ENCODE measurements at regions not wholly inside any gene's neighbourhood (a gene's known extent, or its start where the extent isn't known, plus 50 kb on each side); places are given as distances from the start of the nearest gene placed in this dataset.

DNA sequence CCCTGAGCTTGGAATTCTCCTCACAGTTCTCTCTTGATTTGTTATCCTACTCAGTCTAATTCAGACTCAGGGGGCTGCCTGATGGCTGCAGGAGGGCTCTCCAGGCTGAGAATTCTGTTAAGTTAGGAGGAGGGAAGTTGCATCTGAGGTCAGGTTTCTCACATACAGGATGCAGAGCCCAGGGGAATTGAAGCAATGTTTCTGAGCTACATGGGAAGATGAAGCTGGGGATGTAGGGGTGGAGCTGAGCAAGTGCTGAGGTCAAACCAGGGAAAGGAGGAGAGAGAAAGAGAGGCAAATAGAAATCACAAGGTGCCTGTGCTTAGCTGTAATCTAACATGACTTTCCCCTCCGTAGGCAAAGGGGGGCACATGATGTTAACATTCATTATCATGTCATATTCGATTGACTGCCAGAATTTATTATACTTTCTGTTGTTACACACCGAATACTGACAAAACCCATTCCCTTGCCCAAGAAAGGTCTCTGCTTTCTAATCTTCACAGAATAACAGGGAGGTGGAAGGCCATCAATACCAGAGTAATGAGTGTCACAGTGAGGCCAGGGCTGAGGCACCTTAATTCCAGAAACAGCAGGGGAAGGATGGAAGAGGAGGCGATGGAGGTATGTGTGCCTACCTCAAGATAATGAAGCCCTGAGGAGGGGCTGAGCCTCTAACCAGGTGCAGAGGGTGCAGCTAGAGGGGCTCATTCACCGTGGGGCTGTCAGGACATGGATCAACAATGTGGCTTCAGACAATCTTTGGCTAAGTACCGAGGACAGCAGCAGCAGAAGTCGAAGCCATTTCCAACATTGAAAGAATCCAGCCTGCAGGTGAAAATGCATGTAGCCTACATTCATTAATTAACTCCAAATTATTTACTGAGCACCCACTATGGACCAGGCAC, 205.4 kb upstream of the SNX19 start:
- no peak for DNase-seq

DNA sequence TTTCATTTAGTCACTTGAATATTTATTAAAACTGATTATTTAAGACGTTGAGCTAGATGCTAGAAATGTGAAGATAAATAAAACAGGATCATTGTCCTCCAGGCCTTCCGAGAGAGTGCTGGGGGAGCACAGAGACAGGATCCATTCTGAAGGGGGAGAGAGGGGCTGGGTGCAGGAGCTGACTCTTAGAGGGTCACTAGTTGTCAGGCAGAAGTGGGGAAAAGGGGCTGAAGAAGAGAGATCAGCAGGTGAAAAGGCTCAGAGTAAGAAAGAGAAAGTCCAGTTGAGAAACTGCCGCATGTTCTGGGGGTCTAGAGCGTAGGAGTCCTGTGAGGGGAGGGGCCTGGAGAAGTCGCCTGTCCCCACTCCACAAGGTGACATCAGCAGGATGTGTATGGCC, 206.2 kb upstream of the SNX19 start:
- no peak for DNase-seq

DNA sequence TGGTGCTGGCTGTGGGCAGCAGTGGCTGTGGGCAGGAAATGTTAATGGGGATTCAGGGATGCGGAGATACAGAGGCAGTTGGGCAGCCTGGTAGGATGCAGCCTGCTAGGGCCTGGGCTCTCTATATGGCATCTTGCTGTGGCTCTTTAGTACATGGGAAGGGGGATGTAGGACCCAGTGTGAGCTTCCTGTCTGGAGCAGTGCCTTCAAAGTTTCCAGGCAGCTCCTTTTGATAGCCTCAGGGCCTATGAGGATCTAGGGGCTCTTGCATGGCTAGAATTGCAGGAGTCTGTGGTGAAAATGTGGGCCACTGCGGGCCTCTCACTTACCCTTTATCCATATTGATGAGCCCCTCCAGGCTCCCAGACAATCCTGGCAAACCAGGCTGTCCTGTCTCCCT, 213.2 kb upstream of the SNX19 start:
- DNase-seq, result no peak

- no peak for DNase-seq
Observed at GRCh38 chr11:131135611-131136010, 219.3 kb upstream of the SNX19 start.

GRCh38 chr11:131136486-131136885, 220.2 kb upstream of the SNX19 start:
- peak; percentile 41 for DNase-seq

DNA sequence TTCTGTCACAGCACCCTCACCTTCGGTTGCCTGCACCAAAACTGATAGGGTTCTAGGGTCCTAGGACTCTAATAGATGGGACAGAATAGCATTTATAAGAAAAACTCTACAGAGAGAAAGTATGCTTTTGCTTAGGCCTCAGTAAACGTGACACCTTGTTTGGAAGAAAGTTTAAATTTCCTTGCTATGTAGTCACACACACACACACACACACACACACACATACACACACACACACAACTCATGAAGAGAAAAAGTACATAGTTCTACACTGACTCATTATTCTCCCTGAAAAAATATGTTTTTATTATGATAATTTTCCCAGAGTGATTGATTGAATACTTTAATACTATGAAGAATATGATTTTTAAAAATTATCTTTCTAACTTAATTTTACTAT, 220.8 kb upstream of the SNX19 start:
- peak; percentile 28 for DNase-seq

GRCh38 chr11:131138731-131139130, 222.5 kb upstream of the SNX19 start:
- no peak for DNase-seq

- DNase-seq, result no peak
Observed at GRCh38 chr11:131145791-131146190, 224.6 kb upstream of the NTM start.

- peak; percentile 33 for DNase-seq
Observed at GRCh38 chr11:131146827-131147490, 223.5 kb upstream of the NTM start.

- peak; percentile 4 for DNase-seq
Observed at GRCh38 chr11:131154351-131154750, 216.1 kb upstream of the NTM start.

DNA sequence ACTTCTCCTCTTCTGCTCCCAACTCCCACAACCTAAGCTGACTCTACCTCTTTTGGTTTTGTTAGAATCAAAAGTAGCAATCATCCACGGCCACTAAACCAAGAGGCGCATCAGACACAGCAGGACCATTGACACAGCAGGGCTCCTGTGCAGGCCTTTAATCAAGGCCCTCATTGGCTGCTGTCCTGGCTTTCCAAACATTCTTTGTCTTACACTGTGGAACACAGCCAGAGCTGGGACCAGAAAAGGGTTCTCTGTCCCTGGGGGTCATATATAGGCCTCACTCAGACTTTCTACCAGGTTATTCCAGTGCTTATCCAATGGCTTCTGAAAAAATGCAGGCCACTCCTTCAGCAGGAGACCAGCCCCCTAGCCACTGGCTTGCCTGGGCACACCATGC, 212.7 kb upstream of the NTM start:
- no peak for DNase-seq

- no peak for DNase-seq
Observed at GRCh38 chr11:131160846-131161245, 209.6 kb upstream of the NTM start.

- no peak for DNase-seq
Observed at GRCh38 chr11:131163613-131164012, 206.8 kb upstream of the NTM start.

DNA sequence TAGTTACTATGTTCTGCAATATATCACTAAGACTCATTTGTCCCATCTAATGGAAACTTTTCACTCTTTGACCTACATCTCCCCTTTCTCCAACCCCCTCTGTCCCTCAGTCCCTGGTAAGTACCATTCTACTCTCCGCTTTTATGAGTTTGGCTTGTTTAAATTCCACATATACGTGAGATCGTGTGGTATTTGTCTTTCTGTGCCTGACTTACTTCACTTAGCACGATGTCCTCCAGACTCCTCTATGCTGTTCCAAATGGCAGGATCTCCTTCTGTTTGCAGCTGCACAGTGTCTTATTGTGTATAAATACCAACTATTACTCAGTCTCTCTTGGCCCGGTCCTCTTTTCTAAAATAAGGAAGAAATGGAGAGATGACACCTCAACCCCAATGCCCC, 205.4 kb upstream of the NTM start:
- DNase-seq, result no peak

- DNase-seq, result no peak
Observed at GRCh38 chr11:131168839-131169713, 201.3 kb upstream of the NTM start.

- DNase-seq, result no peak
Observed at GRCh38 chr11:131172011-131172410, 198.4 kb upstream of the NTM start.

DNA sequence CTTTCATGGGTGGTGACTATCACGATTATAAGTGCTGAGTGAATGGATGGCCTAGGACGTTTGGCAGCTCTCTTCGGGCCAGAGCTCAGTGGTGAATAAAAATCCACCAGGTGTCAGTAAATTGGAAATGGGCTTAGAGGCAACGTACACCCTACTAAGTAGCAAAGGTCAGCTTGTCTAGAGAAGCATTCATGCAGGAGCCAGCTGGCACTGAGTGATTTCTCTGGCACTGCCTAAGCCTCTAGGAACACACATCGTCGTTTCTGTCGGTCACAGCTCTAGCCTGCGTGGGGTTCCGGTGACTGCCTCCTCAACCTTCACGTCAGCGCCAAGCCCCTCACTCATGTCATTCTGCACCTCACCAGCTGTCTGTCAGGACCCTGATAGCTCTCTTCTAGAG, 192.4 kb upstream of the NTM start:
- DNase-seq, result no peak

DNA sequence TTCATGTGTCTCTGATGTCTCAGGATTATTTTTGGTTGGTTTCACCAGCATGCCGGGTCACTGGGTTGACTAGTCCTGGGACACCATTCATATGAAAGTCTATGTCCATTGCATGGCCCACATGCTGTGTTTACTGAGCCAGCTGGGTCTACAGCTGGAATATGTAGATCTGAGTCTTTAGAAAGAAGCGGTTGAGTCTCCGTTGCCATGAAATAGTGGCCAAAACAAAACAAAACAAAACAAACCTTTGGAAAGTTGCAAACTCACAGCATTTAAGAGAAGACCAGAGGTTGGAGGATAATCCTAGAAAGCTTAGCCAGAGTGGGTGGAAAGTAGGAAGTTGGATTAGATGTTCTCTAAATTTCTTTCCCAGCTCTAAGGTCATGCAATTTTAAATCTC, 191.8 kb upstream of the NTM start:
- no peak for DNase-seq

GRCh38 chr11:131179836-131180235, 190.6 kb upstream of the NTM start:
- DNase-seq, result no peak

GRCh38 chr11:131185915-131186314, 184.5 kb upstream of the NTM start:
- no peak for DNase-seq

- DNase-seq, result peak; percentile 17
Observed at GRCh38 chr11:131186629-131187101, 183.8 kb upstream of the NTM start.

GRCh38 chr11:131190446-131190845, 180.0 kb upstream of the NTM start:
- no peak for DNase-seq

DNA sequence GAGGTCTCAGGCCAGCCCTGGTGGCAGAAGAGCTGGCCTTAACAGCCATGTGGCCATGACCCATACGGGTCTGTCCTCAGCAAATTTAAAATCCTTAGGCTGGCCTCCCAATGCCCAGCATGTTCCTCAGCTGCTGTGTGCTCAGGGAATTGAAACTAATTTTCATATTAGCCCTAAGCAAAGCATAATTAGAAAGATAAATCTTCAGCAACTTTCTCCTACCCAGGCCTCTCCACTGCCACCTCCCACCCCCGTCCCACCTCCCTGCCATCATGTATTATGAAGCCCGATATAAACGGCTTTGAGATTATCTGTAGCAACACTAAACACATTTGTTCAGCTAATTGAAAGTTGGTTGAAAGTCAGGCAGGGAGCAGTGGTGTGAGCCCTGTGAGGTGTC, 178.8 kb upstream of the NTM start:
- DNase-seq, result no peak
